ENCODE measurements at regions not wholly inside any gene's neighbourhood (a gene's known extent, or its start where the extent isn't known, plus 50 kb on each side); places are given as distances from the start of the nearest gene placed in this dataset.

DNA sequence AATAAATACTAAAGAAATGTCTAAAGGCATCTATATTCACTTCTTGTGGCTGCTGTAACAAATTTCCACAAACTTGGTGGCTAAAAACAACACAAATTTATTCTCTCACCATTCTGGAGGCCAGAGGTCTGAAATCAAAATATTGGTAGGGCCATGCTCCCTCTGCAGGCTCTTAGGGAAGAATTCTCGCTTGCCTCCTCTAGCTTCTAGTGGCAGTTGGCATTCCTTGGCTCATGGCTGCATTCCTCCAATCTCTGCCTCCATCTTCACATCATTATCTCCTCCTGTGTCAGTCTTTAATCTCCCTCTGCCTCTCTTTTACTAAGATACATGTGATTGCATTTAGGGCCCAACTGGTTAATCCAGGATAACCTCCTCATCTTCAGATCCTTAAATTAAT lies 54.1 kb upstream of the RFXAP start:
- peaks cover 31% of the 10 kb centered on the region for H3K9me3 Mint-ChIP-seq
- Histone ChIP-seq H4K20me1 (replicated peaks; ENCODE audit: insufficient read depth) (no peaks in the 10 kb centered on the region), H3K79me2 (replicated peaks; ENCODE audit: insufficient read depth) (no peaks in the 10 kb centered on the region), H3K27ac (ENCODE audit: low read depth) (no peak overlapping the region), H3K4me3 (no peak overlapping the region), H3K4me2 (no peak overlapping the region), H3K9me2 (ENCODE audit: insufficient read depth) (peaks cover 17% of the 10 kb centered on the region), H3F3A (replicated peaks; ENCODE audit: low read depth) (no peaks in the 10 kb centered on the region), H2AFZ (no peak overlapping the region), H3K27me3 (ENCODE audit: insufficient read depth) (no peaks in the 10 kb centered on the region), H3K4me1 (ENCODE audit: insufficient read depth) (peaks cover 8% of the 10 kb centered on the region; the same call in 1 of the 2 replicates), H3K36me3 (ENCODE audit: insufficient read depth) (no peaks in the 10 kb centered on the region)
- H3K4me3 Mint-ChIP-seq: no peak overlapping the region
- peaks cover 39% of the 10 kb centered on the region for H3K4me1 Mint-ChIP-seq
- TF ChIP-seq, protein P1, sequence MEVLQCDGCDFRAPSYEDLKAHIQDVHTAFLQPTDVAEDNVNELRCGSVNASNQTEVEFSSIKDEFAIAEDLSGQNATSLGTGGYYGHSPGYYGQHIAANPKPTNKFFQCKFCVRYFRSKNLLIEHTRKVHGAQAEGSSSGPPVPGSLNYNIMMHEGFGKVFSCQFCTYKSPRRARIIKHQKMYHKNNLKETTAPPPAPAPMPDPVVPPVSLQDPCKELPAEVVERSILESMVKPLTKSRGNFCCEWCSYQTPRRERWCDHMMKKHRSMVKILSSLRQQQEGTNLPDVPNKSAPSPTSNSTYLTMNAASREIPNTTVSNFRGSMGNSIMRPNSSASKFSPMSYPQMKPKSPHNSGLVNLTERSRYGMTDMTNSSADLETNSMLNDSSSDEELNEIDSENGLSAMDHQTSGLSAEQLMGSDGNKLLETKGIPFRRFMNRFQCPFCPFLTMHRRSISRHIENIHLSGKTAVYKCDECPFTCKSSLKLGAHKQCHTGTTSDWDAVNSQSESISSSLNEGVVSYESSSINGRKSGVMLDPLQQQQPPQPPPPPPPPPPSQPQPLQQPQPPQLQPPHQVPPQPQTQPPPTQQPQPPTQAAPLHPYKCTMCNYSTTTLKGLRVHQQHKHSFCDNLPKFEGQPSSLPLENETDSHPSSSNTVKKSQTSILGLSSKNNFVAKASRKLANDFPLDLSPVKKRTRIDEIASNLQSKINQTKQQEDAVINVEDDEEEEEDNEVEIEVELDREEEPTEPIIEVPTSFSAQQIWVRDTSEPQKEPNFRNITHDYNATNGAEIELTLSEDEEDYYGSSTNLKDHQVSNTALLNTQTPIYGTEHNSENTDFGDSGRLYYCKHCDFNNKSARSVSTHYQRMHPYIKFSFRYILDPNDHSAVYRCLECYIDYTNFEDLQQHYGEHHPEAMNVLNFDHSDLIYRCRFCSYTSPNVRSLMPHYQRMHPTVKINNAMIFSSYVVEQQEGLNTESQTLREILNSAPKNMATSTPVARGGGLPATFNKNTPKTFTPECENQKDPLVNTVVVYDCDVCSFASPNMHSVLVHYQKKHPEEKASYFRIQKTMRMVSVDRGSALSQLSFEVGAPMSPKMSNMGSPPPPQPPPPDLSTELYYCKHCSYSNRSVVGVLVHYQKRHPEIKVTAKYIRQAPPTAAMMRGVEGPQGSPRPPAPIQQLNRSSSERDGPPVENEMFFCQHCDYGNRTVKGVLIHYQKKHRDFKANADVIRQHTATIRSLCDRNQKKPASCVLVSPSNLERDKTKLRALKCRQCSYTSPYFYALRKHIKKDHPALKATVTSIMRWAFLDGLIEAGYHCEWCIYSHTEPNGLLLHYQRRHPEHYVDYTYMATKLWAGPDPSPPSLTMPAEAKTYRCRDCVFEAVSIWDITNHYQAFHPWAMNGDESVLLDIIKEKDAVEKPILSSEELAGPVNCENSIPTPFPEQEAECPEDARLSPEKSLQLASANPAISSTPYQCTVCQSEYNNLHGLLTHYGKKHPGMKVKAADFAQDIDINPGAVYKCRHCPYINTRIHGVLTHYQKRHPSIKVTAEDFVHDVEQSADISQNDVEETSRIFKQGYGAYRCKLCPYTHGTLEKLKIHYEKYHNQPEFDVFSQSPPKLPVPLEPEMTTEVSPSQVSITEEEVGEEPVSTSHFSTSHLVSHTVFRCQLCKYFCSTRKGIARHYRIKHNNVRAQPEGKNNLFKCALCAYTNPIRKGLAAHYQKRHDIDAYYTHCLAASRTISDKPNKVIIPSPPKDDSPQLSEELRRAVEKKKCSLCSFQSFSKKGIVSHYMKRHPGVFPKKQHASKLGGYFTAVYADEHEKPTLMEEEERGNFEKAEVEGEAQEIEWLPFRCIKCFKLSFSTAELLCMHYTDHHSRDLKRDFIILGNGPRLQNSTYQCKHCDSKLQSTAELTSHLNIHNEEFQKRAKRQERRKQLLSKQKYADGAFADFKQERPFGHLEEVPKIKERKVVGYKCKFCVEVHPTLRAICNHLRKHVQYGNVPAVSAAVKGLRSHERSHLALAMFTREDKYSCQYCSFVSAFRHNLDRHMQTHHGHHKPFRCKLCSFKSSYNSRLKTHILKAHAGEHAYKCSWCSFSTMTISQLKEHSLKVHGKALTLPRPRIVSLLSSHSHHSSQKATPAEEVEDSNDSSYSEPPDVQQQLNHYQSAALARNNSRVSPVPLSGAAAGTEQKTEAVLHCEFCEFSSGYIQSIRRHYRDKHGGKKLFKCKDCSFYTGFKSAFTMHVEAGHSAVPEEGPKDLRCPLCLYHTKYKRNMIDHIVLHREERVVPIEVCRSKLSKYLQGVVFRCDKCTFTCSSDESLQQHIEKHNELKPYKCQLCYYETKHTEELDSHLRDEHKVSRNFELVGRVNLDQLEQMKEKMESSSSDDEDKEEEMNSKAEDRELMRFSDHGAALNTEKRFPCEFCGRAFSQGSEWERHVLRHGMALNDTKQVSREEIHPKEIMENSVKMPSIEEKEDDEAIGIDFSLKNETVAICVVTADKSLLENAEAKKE (CRISPR knock-in tag; IDR thresholded peaks at IDR 0.05): peak; percentile 15; the same call in 1 of the 2 replicates
- TF ChIP-seq STAT1 (IDR thresholded peaks at IDR 0.05; ENCODE audit: unreplicated experiment): no peak
- TF ChIP-seq, protein P2, sequence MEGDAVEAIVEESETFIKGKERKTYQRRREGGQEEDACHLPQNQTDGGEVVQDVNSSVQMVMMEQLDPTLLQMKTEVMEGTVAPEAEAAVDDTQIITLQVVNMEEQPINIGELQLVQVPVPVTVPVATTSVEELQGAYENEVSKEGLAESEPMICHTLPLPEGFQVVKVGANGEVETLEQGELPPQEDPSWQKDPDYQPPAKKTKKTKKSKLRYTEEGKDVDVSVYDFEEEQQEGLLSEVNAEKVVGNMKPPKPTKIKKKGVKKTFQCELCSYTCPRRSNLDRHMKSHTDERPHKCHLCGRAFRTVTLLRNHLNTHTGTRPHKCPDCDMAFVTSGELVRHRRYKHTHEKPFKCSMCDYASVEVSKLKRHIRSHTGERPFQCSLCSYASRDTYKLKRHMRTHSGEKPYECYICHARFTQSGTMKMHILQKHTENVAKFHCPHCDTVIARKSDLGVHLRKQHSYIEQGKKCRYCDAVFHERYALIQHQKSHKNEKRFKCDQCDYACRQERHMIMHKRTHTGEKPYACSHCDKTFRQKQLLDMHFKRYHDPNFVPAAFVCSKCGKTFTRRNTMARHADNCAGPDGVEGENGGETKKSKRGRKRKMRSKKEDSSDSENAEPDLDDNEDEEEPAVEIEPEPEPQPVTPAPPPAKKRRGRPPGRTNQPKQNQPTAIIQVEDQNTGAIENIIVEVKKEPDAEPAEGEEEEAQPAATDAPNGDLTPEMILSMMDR (conservative IDR thresholded peaks at IDR 0.05; ENCODE audit: low read depth in 2 of 2): peak; percentile 36 to 56; a peak in 3 of 4 replicates
- H3K27ac Mint-ChIP-seq: no peak overlapping the region
- peaks cover 7% of the 10 kb centered on the region for H3K27me3 Mint-ChIP-seq (ENCODE audit: insufficient read depth, low read depth, poor library complexity)
- H3K36me3 Mint-ChIP-seq (ENCODE audit: low read depth): peaks cover 35% of the 10 kb centered on the region; the same call in 2 of the 3 replicates
- DNase-seq (ENCODE audit: low spot score): peak; percentile 74
- ATAC-seq: peak; percentile 29; the same call in 2 of the 3 replicates

DNA sequence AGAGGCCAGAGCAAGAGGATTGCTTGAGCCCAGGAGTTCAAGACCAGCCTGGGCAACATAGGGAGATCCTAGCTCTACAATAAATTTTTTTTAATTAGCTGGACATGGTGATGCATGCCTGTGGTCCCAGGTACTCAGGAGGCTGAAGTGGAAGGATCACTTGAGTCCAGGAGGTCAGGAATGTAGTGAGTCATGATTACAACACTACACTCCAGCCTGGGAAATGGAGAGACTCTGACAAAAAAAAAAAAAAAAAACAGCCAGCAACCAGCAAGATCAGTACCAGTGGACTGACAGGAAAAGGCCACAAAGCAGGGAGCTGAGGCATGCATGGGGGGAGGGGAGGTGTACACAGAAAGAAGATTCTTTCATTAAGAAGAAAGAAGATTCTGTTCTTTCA lies 52.7 kb upstream of the RFXAP start:
- H3K36me3 Mint-ChIP-seq (ENCODE audit: low read depth): peaks cover 29% of the 10 kb centered on the region; the same call in 2 of the 3 replicates
- no peak overlapping the region for H3K27ac Mint-ChIP-seq
- H3K4me1 Mint-ChIP-seq: peaks cover 31% of the 10 kb centered on the region
- ATAC-seq (no peak), DNase-seq (ENCODE audit: low spot score) (peak; percentile 17)
- 0 out of 2 replicates have a peak, but pooled peaks cover 1% of the 10 kb centered on the region for H3K4me1 ChIP-seq (ENCODE audit: insufficient read depth)
- no peak overlapping the region for H2AFZ ChIP-seq
- H3K27ac ChIP-seq (ENCODE audit: low read depth): no peak overlapping the region
- no peaks in the 10 kb centered on the region for H4K20me1 ChIP-seq (replicated peaks; ENCODE audit: insufficient read depth)
- H3K36me3 ChIP-seq (ENCODE audit: insufficient read depth): no peaks in the 10 kb centered on the region
- H3K27me3 ChIP-seq (ENCODE audit: insufficient read depth): no peaks in the 10 kb centered on the region
- no peak overlapping the region for H3K4me3 Mint-ChIP-seq
- H3K4me3 ChIP-seq: no peak overlapping the region
- peaks cover 27% of the 10 kb centered on the region for H3K9me3 Mint-ChIP-seq
- no peaks in the 10 kb centered on the region for H3K79me2 ChIP-seq (replicated peaks; ENCODE audit: insufficient read depth)
- peaks cover 7% of the 10 kb centered on the region for H3K27me3 Mint-ChIP-seq (ENCODE audit: insufficient read depth, low read depth, poor library complexity)
- peaks cover 20% of the 10 kb centered on the region for H3K9me2 ChIP-seq (ENCODE audit: insufficient read depth)
- H3K4me2 ChIP-seq: no peak overlapping the region
- H3F3A ChIP-seq (replicated peaks; ENCODE audit: low read depth): no peaks in the 10 kb centered on the region
- TF ChIP-seq JUNB (IDR thresholded peaks at IDR 0.05; ENCODE audit: unreplicated experiment): no peak
- TF ChIP-seq, protein P3, sequence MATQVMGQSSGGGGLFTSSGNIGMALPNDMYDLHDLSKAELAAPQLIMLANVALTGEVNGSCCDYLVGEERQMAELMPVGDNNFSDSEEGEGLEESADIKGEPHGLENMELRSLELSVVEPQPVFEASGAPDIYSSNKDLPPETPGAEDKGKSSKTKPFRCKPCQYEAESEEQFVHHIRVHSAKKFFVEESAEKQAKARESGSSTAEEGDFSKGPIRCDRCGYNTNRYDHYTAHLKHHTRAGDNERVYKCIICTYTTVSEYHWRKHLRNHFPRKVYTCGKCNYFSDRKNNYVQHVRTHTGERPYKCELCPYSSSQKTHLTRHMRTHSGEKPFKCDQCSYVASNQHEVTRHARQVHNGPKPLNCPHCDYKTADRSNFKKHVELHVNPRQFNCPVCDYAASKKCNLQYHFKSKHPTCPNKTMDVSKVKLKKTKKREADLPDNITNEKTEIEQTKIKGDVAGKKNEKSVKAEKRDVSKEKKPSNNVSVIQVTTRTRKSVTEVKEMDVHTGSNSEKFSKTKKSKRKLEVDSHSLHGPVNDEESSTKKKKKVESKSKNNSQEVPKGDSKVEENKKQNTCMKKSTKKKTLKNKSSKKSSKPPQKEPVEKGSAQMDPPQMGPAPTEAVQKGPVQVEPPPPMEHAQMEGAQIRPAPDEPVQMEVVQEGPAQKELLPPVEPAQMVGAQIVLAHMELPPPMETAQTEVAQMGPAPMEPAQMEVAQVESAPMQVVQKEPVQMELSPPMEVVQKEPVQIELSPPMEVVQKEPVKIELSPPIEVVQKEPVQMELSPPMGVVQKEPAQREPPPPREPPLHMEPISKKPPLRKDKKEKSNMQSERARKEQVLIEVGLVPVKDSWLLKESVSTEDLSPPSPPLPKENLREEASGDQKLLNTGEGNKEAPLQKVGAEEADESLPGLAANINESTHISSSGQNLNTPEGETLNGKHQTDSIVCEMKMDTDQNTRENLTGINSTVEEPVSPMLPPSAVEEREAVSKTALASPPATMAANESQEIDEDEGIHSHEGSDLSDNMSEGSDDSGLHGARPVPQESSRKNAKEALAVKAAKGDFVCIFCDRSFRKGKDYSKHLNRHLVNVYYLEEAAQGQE (IDR thresholded peaks at IDR 0.05; ENCODE audit: unreplicated experiment): no peak

Measured in GM23338 (cell line).